ENCODE measurements at regions not wholly inside any gene's neighbourhood (a gene's known extent, or its start where the extent isn't known, plus 50 kb on each side); places are given as distances from the start of the nearest gene placed in this dataset.

DNA sequence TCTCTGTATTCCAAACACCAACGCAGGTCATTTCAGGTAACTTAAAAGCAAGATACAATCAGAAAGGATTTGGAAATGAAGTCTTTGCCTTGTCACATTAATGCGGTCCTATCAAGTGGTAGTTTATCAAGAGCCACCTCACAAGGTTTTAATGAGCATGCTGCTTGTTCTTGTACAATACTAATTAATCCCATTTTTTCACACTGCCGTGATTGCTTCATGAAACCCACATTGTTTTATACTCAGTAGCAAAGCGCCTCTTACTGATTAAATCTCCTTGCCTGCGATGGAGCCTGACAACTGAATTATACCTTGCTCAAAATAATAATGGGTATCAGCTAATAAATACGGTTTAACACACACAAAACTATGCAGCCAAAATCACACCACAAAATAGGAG, 234.1 kb upstream of the TSHZ2 start:
- Histone ChIP-seq H3K4me1 (no peaks in the 10 kb centered on the region), H3K9me3 (no peaks in the 10 kb centered on the region), H3K36me3 (no peaks in the 10 kb centered on the region), H3K4me3 (no peak overlapping the region), H3K27ac (no peak overlapping the region), H3K27me3 (no peaks in the 10 kb centered on the region)
- intact Hi-C loops (cut with DNase I; ENCODE audit: low total_unique reads), result no loop called here
- TF ChIP-seq, protein P1, sequence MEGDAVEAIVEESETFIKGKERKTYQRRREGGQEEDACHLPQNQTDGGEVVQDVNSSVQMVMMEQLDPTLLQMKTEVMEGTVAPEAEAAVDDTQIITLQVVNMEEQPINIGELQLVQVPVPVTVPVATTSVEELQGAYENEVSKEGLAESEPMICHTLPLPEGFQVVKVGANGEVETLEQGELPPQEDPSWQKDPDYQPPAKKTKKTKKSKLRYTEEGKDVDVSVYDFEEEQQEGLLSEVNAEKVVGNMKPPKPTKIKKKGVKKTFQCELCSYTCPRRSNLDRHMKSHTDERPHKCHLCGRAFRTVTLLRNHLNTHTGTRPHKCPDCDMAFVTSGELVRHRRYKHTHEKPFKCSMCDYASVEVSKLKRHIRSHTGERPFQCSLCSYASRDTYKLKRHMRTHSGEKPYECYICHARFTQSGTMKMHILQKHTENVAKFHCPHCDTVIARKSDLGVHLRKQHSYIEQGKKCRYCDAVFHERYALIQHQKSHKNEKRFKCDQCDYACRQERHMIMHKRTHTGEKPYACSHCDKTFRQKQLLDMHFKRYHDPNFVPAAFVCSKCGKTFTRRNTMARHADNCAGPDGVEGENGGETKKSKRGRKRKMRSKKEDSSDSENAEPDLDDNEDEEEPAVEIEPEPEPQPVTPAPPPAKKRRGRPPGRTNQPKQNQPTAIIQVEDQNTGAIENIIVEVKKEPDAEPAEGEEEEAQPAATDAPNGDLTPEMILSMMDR (IDR thresholded peaks at IDR 0.05), result no peak
- no peak for DNase-seq

DNA sequence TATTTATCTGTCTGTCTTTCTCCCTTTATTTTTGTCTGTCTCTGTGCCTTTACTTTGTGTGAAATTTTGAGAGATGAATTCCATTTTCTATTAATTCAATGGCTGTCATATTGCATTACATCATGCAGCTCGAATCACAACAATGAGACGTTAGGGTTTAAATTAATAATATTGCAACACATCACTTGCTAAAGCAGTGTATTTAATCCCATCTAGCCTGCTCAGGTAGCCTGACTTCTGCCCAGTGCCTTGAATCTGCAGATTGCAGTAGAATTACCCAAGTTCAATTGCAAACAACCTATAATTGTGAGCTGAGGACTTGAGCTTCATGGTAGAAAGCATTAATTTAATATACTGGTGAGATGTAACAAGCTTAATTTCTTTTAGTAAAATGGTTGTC, 235.7 kb upstream of the TSHZ2 start:
- Histone ChIP-seq H3K27me3 (no peaks in the 10 kb centered on the region), H3K36me3 (no peaks in the 10 kb centered on the region), H3K4me1 (no peaks in the 10 kb centered on the region), H3K27ac (no peak overlapping the region), H3K4me3 (no peak overlapping the region), H3K9me3 (no peaks in the 10 kb centered on the region)
- intact Hi-C loops (cut with DNase I; ENCODE audit: low total_unique reads), result no loop called here
- TF ChIP-seq, protein P1 (IDR thresholded peaks at IDR 0.05), result no peak
- no peak for DNase-seq

DNA sequence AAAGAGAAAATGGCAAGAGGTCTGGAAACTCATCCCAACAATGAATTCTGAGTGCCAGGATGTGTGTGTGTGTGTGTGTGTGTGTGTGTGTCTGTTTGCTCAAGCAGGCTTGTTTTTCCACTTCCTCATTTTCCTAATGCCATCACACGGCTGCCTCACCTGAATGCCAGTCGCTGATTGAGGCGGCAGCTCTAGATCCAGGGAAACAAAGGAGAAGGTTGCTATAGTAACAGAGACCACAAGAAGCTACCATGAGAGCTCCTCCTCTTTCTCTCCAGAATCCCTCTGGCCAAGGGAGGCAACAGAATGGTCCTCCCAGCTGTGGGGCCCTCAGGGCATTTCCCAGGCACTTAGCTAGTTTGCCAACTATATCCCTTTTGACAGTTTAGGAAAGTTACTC, 241.1 kb upstream of the TSHZ2 start:
- Histone ChIP-seq H3K4me3 (no peak overlapping the region), H3K4me1 (no peaks in the 10 kb centered on the region), H3K27me3 (no peaks in the 10 kb centered on the region), H3K36me3 (no peaks in the 10 kb centered on the region), H3K9me3 (no peaks in the 10 kb centered on the region), H3K27ac (no peak overlapping the region)
- intact Hi-C loops (cut with DNase I; ENCODE audit: low total_unique reads), result no loop called here
- TF ChIP-seq, protein P1 (IDR thresholded peaks at IDR 0.05), result no peak
- no peak for DNase-seq

DNA sequence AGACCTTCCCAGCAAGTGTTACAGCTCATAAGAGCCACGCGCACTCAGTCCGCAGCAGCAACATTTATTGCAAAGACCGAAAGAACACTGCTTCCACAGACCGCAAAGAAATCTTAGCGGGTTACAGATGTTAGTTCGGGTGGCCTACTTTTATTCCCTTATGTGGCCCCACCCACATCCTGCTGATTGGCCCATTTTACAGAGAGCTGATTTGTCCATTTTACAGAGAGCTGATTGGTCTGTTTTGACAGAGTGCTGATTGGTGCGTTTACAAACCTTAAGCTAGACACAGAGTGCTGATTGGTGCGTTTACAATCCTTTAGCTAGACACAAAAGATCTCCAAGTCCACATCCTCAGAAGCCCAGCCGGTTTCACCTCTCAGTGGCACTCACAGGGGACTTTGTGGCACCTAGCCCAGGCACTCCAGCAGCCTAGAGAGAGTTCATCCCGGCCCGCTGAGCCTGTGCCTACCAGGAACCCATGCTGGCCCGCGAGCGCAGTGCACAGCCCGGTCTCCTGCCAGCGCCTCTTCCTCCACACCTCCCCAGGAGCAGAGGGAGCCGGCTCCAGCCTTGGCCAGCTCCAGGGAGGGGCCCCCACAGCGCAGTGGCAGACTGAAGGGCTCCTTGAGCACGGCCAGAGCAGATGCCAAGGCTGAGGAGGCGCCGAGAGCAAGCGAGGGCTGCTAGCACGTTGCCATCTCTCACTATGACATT, 244.3 kb upstream of the TSHZ2 start:
- TF ChIP-seq, protein P1 (IDR thresholded peaks at IDR 0.05), result no peak
- intact Hi-C loops (cut with DNase I; ENCODE audit: low total_unique reads), result no loop called here

DNA sequence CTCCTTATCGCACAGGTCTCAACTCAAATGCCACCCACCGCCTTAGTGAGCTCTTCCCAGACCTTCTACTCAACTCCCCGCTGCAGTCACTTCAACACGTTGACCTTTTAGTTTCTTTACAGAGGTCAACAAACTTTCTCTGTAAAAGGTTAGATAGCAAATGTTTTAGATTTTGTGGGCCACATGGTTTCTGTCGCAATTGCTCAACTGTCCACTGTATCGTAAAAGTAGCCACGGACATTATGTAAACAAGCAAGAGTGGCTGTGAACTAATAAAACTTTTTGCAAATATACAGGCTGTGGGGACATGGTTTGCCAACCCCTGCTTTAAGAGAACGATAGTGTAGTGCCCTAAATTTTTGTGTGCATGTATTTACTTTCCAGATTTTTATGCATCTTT, 247.6 kb upstream of the TSHZ2 start:
- Histone ChIP-seq H3K36me3 (no peaks in the 10 kb centered on the region), H3K27ac (no peak overlapping the region), H3K9me3 (no peaks in the 10 kb centered on the region), H3K4me3 (no peak overlapping the region), H3K27me3 (no peaks in the 10 kb centered on the region), H3K4me1 (no peaks in the 10 kb centered on the region)
- DNase-seq, result no peak
- intact Hi-C loops (cut with DNase I; ENCODE audit: low total_unique reads), result no loop called here
- TF ChIP-seq, protein P1 (IDR thresholded peaks at IDR 0.05), result no peak

More for the DNA sequence above, 244.3 kb upstream of the TSHZ2 start:
- Histone ChIP-seq H3K9me3 (no peaks in the 10 kb centered on the region), H3K4me1 (no peaks in the 10 kb centered on the region), H3K4me3 (no peak overlapping the region), H3K27me3 (no peaks in the 10 kb centered on the region), H3K27ac (no peak overlapping the region), H3K36me3 (no peaks in the 10 kb centered on the region)
- DNase-seq, result no peak

Measured in tibial artery (tissue), 4 donors.